ENCODE measurements at regions not wholly inside any gene's neighbourhood (a gene's known extent, or its start where the extent isn't known, plus 50 kb on each side); places are given as distances from the start of the nearest gene placed in this dataset.

GRCh38 chr15:93291380-93291779, 202.4 kb upstream of the RGMA start:
- Histone ChIP-seq H3K36me3 (no peaks in the 10 kb centered on the region), H3K4me1 (ENCODE audit: control insufficient read depth in 1 of 2, insufficient read depth in 1 of 2, low read depth in 1 of 2, low read length in 1 of 2) (no peaks in the 10 kb centered on the region), H3K9me3 (no peaks in the 10 kb centered on the region), H3K27ac (no peak overlapping the region), H3K4me3 (ENCODE audit: low read depth in 1 of 2, low read length in 1 of 2) (no peak overlapping the region), H3K27me3 (peaks cover 20% of the 10 kb centered on the region)
- TF ChIP-seq CTCF (IDR thresholded peaks at IDR 0.05), result no peak

- Histone ChIP-seq H3K4me1 (ENCODE audit: control insufficient read depth in 1 of 2, insufficient read depth in 1 of 2, low read depth in 1 of 2, low read length in 1 of 2) (no peaks in the 10 kb centered on the region), H3K9me3 (no peaks in the 10 kb centered on the region), H3K27me3 (peaks cover 20% of the 10 kb centered on the region), H3K4me3 (ENCODE audit: low read depth in 1 of 2, low read length in 1 of 2) (no peak overlapping the region), H3K27ac (no peak overlapping the region), H3K36me3 (no peaks in the 10 kb centered on the region)
- no peak for TF ChIP-seq CTCF (IDR thresholded peaks at IDR 0.05)
Measured at GRCh38 chr15:93290618-93290946, 201.6 kb upstream of the RGMA start.

GRCh38 chr15:93289941-93290617, 201.1 kb upstream of the RGMA start:
- H3K4me3 ChIP-seq (ENCODE audit: low read depth in 1 of 2, low read length in 1 of 2), result no peak overlapping the region
- H3K27me3 ChIP-seq, result peaks cover 20% of the 10 kb centered on the region
- H3K27ac ChIP-seq, result no peak overlapping the region
- no peaks in the 10 kb centered on the region for H3K9me3 ChIP-seq
- no peak for TF ChIP-seq CTCF (IDR thresholded peaks at IDR 0.05)
- no peaks in the 10 kb centered on the region for H3K36me3 ChIP-seq
- no peaks in the 10 kb centered on the region for H3K4me1 ChIP-seq (ENCODE audit: control insufficient read depth in 1 of 2, insufficient read depth in 1 of 2, low read depth in 1 of 2, low read length in 1 of 2)

- no peaks in the 10 kb centered on the region for H3K36me3 ChIP-seq
- no peak overlapping the region for H3K4me3 ChIP-seq (ENCODE audit: low read depth in 1 of 2, low read length in 1 of 2)
- H3K9me3 ChIP-seq, result no peaks in the 10 kb centered on the region
- no peaks in the 10 kb centered on the region for H3K4me1 ChIP-seq (ENCODE audit: control insufficient read depth in 1 of 2, insufficient read depth in 1 of 2, low read depth in 1 of 2, low read length in 1 of 2)
- peaks cover 23% of the 10 kb centered on the region for H3K27me3 ChIP-seq
- TF ChIP-seq CTCF (IDR thresholded peaks at IDR 0.05), result no peak
- no peak overlapping the region for H3K27ac ChIP-seq
Measured at GRCh38 chr15:93288728-93289294, 199.8 kb upstream of the RGMA start.

- no peak overlapping the region for H3K27ac ChIP-seq
- peaks cover 38% of the 10 kb centered on the region for H3K27me3 ChIP-seq
- H3K36me3 ChIP-seq, result no peaks in the 10 kb centered on the region
- TF ChIP-seq CTCF (IDR thresholded peaks at IDR 0.05), result no peak
- H3K4me3 ChIP-seq (ENCODE audit: low read depth in 1 of 2, low read length in 1 of 2), result no peak overlapping the region
- H3K4me1 ChIP-seq (ENCODE audit: control insufficient read depth in 1 of 2, insufficient read depth in 1 of 2, low read depth in 1 of 2, low read length in 1 of 2), result no peaks in the 10 kb centered on the region
- H3K9me3 ChIP-seq, result no peaks in the 10 kb centered on the region
Measured at GRCh38 chr15:93286446-93286845, 197.4 kb upstream of the RGMA start.

Data from neutrophil (primary cell).